GM21390 (cell line): ENCODE measurements at regions not wholly inside any gene's neighbourhood (a gene's known extent, or its start where the extent isn't known, plus 50 kb on each side); places are given as distances from the start of the nearest gene placed in this dataset.

Experiments used
- ATAC-seq: cut with Tn5 transposase; IDR thresholded peaks from one replicate; pipeline ENCODE4 v1.9.1; 2021; ENCODE audit not compliant: unreplicated experiment

GRCh38 chr22:48942698-48943566, 884.7 kb downstream of the BRD1 start:
- ATAC-seq = no peak

DNA sequence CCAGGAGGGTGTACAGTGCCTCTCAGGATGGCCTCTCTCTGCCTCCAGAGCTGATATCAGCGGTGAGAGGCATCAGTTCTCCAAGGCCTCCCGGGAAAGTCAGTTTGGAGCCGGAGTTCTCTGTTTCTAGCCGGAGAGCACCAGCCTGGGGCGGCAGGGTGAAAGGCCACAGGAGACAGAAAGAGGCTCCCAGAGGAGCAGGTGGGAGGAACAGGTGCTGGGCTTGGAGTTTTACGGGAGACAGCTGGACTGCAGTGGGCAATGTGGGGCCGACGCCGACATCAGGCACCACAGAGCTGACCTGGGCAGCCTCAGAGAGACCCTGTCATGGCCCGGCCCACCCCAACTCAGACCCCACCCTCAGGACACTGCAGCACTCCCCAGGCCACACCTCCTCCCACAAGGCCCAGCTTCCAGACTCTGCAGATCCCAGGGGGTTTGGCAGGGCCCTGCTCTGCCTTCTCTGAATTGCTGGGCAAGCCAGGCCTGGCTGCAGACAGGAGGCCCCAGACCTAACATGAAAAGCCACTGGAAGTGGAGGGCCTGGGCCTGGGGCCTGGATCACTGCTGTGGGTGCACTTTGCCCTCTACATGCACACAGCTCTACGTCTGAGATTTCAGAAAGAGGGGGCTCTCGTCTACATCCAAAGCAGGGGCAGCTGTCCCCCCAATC, 885.6 kb downstream of the BRD1 start:
- no peak for ATAC-seq

GRCh38 chr22:48941033-48941902, 886.4 kb downstream of the BRD1 start:
- ATAC-seq = no peak

- no peak for ATAC-seq
Measured at GRCh38 chr22:48940266-48941032, 887.2 kb downstream of the BRD1 start.

GRCh38 chr22:48939441-48940265, 888.0 kb downstream of the BRD1 start:
- ATAC-seq = no peak

- no peak for ATAC-seq
Measured at GRCh38 chr22:48938741-48939140, 888.9 kb downstream of the BRD1 start.

DNA sequence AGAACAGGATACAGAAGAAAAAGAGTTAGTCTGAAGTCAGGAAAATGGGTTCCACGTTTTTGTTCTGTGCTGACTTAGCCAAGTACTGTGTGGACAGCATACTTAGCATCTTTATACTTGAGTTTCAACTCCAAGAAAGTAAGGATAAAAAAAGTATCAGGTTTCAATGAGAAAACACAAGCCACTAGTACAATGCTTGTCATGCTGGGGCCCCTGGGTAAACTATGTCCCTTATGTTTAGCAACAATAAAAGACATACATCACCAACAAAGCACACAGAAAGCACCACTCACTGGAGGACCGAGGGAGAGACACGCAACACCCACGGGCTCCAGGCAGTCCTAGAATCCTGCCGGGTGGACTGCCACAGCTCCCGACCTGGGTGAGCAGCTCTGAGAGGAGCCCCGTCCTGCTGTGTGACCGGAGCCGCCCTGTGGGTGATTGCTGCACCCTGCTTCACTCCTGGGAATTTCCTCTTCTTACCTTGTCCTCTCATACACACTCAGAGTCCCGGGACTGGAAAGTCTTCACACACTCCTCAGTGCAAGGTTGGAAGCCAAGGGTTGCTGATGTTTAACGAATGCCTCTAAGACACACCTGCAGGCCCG, 890.5 kb downstream of the BRD1 start:
- no peak for ATAC-seq

GRCh38 chr22:48936391-48936790, 891.3 kb downstream of the BRD1 start:
- ATAC-seq = no peak

DNA sequence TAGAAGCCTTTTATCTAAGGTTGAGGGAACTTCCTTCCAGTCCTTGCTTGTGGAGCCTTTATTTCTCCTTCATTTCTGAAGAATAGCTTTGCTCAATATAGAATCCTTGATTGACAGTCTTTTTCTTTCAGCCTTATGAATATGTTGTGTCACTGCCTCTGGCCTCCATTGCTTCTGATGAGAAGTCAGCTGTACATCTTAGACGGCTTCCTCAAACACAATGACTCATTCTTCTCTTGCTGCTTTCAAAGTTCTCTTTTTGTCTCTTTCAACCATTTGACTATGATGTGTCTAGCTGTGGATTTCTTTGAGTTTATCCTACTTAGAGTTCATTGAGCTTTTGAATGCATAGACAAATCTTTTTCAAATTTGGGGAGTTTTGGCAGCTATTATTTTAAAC, 893.2 kb downstream of the BRD1 start:
- no peak for ATAC-seq

GRCh38 chr22:48931452-48931851, 896.2 kb downstream of the BRD1 start:
- no peak for ATAC-seq

GRCh38 chr22:48929276-48929790, 898.3 kb downstream of the BRD1 start:
- no peak for ATAC-seq

DNA sequence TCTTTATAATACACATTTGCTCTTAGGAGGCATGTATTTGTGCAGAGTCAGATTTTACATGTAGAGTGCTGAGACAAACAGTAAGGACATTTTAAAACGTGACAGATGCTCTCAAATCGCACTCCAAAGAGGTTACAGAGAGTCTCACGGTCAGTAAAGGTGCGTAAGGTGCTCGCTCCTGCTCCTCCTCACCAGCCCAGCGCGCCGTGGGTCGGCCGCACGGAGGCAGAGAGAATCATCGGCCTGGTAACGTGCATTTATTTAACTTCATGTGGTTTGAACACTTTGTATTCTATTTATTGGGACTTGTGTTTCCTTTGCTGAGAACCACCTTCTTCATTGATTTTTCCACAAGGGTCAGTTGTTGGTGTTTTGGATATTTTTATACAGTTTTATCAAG, 900.1 kb downstream of the BRD1 start:
- no peak for ATAC-seq

GRCh38 chr22:48926643-48927042, 901.0 kb downstream of the BRD1 start:
- no peak for ATAC-seq

GRCh38 chr22:48926136-48926535, 901.5 kb downstream of the BRD1 start:
- ATAC-seq = no peak

GRCh38 chr22:48925450-48925849, 902.2 kb downstream of the BRD1 start:
- ATAC-seq = no peak

DNA sequence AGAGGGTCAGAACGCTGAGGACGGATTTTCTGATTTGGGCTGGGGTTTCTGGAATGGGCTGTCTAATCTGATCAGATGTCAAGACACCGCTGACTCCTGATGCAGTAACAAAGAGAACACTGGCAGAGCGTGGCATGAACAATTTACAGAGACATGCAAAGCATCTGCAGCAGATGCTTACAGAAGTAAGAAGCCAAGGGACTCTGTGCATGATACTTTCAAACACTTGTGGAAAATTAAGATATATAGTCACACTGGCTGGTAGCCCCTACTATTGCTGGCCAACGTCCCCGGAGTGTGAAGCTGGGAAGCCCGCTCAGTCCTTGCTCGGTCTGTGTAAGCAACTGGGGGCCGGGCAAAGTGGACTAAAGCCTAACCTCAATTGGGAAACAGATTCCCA, 903.7 kb downstream of the BRD1 start:
- ATAC-seq = no peak

GRCh38 chr22:48923165-48923865, 904.4 kb downstream of the BRD1 start:
- no peak for ATAC-seq

DNA sequence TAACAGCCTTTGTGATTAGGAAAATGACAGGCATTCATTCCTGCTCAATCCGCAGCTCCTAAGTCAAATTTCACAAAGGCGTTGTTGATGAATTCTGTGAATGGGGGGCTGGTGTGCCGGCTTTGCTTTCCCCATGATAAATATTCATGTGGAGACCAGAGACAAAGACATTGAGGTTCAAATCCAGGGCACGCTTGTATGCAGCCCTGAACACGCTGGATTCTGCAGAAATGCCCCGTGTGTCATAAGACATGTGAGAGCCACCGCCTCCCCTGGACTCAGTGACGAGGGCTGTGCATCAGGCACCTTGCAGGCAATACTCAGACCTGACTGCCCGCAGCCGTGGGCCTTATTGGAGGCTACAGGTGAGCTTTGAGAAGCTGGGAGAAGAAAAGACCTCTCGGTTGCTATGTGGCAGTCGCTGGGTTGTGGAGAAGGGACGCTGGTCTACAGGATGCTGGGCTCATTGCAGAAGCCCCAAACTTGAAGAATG, 906.2 kb downstream of the BRD1 start:
- ATAC-seq = no peak
